ENCODE measurements at regions not wholly inside any gene's neighbourhood (a gene's known extent, or its start where the extent isn't known, plus 50 kb on each side); places are given as distances from the start of the nearest gene placed in this dataset. TPM values are rescaled to one million over a fixed set of nuclear protein-coding genes. Genes with fewer than 3 reads are reported as not detected.
"Not testable (repeated sequence)": the region's sequence is repeated elsewhere in the genome, so short reads cannot be mapped to it uniquely, and the experiment has no call there.

DNA sequence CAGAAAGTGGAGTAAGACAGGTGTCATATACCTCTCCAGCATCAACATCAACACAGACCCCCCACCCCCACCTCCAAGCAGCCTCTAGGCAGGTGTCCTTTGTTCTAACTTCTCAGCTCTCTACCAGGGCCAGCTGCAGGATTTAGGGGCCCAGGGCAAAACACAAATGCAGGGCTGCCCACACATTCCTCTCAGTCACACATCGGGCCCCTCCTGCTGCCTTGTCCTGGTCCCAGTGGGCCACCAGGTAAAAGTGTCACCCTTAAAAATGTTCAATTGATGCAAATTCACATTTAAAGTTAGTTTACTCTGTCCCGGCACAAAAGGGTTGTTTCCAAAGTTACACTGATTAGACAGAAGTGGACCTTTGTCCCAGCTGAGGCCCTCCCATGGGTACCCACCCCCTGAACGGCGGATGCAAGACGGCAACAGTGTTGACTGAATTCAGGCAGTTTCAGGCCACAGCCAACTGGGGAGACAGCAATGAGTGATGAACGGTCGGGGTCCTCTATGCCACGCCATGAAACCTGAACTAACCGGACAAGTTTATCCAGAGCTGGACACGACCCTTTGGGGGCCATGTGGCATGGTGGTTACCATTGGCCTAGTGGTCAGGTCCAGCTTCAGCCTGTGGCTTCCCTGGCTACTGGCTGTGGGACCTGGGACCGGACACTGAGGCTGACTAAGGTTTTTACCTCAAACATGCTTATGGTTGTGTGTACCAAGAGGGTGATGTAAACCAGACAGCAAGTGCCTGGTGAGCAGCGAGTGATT lies 52.2 kb upstream of the UNC93A start:
- DNase-seq (ENCODE audit: low read depth): no peak
- TF ChIP-seq, protein P1, sequence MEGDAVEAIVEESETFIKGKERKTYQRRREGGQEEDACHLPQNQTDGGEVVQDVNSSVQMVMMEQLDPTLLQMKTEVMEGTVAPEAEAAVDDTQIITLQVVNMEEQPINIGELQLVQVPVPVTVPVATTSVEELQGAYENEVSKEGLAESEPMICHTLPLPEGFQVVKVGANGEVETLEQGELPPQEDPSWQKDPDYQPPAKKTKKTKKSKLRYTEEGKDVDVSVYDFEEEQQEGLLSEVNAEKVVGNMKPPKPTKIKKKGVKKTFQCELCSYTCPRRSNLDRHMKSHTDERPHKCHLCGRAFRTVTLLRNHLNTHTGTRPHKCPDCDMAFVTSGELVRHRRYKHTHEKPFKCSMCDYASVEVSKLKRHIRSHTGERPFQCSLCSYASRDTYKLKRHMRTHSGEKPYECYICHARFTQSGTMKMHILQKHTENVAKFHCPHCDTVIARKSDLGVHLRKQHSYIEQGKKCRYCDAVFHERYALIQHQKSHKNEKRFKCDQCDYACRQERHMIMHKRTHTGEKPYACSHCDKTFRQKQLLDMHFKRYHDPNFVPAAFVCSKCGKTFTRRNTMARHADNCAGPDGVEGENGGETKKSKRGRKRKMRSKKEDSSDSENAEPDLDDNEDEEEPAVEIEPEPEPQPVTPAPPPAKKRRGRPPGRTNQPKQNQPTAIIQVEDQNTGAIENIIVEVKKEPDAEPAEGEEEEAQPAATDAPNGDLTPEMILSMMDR (IDR thresholded peaks at IDR 0.05; ENCODE audit: insufficient read depth, low read length): no peak
- no peak overlapping the region for H3K4me3 ChIP-seq (ENCODE audit: low read depth, low read length)

DNA sequence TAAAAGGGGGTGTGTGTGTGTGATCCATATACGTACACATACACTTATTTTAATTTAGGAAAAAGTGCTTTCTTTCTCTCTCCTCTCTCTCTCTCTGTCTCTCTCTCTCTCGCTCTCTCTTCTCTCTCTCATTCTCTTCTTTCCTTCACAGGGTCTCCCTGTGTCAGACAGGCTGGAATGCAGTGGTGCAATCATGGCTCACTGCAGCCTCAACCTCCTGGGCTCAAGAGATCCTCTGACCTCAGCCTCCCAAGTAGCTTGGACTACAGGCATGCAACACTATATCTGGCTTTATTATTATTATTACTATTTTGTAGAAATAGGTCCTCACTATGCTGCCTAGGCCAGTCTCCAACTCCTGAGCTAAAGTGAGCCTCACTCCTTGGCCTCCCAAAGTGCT lies 51.6 kb upstream of the UNC93A start:
- DNase-seq (ENCODE audit: low read depth); H3K4me3 ChIP-seq (ENCODE audit: low read depth, low read length): not testable (repeated sequence)

DNA sequence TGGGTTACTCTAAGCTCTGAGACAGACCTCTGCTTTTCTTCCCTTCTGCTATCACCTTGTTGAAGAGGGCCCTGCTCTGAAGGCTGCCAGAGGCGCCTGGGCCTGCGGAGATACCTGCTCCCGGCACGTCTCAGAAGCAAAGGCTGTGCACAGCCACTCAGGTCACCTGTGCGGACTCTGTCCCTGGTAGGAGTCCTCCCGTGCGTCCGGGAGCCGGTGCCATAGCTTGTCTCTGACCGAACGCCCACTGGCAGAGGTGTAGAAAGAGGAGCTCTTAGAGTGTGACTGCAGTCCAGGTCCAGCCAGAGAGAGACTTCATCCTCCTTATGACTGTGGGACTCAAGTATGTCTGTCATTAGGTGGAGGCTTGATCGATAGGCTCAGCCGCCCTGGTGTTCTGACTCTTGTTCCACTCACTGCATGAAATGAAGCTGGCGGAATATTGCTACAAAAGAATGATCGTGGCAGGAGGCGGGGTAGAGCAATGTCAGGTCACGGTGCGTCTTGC lies 51.0 kb upstream of the UNC93A start:
- TF ChIP-seq, protein P1 (IDR thresholded peaks at IDR 0.05; ENCODE audit: insufficient read depth, low read length): no peak
- no peak overlapping the region for H3K4me3 ChIP-seq (ENCODE audit: low read depth, low read length)
- no peak for DNase-seq (ENCODE audit: low read depth)

Small RNA genes in the stretch of these regions (small RNA-seq; reads per million reads assigned to genes)
- not detected for gene AL353747.1

Data from fibroblast of the aortic adventitia (primary cell).